ENCODE measurements at regions not wholly inside any gene's neighbourhood (a gene's known extent, or its start where the extent isn't known, plus 50 kb on each side); places are given as distances from the start of the nearest gene placed in this dataset.

DNA sequence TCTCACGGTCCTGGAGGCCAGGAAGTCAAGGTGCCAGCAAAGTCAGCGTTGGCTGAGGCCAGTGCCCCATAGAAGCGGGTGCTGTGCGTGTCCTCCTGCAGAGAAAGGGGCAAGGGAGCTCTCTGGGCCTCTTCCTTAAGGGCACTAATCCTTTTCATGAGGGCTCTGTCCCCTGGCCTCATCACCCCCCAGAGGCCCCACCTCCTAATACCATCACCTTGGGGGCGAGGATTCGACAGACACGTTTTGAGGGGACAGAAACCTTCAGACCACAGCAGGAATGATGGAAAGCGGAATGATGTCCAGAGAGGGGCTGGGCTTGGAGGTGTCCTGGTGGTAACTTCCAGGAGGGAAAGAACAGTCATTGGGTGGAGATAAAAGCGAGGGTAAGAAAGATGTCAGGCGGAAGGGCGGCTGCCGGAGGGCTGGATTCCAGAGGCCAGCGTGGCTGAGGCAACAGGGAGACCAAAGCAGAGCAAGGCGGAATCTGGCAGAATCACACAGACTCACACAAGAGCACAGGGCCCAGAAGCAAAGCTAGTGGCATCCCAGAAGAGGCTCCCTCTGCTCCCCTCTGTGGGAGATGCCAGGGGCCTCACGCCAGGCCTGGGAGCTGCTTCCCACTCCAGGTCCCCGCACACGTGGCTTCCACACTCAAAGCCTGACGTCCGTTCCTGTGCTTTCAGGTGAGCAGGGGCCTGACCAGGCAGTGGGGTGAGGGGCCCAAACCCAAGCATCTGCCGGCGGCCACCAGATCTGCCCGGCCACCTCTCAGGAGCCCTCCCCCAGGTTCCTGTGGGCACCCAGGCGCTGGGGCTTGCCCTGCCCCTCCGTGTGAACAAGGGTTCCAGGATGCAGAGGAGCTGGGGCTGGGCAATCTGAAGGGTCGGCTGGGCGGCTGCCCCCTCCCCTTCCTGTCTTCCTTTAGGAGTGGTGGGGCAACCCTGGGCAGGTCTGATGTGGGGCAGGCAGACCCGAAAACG lies 784.5 kb downstream of the BRD1 start:
- no peak overlapping the region for H3K4me3 ChIP-seq (ENCODE audit: low read depth, low read length)
- TF ChIP-seq, protein P1, sequence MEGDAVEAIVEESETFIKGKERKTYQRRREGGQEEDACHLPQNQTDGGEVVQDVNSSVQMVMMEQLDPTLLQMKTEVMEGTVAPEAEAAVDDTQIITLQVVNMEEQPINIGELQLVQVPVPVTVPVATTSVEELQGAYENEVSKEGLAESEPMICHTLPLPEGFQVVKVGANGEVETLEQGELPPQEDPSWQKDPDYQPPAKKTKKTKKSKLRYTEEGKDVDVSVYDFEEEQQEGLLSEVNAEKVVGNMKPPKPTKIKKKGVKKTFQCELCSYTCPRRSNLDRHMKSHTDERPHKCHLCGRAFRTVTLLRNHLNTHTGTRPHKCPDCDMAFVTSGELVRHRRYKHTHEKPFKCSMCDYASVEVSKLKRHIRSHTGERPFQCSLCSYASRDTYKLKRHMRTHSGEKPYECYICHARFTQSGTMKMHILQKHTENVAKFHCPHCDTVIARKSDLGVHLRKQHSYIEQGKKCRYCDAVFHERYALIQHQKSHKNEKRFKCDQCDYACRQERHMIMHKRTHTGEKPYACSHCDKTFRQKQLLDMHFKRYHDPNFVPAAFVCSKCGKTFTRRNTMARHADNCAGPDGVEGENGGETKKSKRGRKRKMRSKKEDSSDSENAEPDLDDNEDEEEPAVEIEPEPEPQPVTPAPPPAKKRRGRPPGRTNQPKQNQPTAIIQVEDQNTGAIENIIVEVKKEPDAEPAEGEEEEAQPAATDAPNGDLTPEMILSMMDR (conservative IDR thresholded peaks at IDR 0.05; ENCODE audit: low read depth, low read length): no peak
- DNase-seq (ENCODE audit: low read depth): no peak

DNA sequence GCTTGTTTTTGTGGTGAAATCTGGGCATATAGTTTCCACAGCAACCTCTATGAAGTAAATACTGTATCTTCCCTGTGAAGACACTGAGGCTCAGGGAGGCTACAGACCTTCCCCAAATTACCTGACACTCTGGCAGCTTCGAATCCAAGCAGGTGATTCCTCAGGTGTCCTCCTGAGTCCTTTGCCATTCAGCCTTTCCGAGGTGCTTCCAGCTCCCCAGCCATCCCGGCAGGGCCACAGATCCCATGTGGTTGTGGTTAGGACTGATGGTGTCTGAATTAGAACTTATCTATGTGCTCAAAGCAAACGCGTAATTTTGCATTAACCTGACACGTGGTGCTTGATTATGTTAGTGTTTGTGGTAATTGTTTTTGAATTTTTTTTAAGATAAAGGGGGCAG lies 785.6 kb downstream of the BRD1 start:
- H3K4me3 ChIP-seq (ENCODE audit: low read depth, low read length): no peak overlapping the region
- no peak for DNase-seq (ENCODE audit: low read depth)
- TF ChIP-seq, protein P1 (conservative IDR thresholded peaks at IDR 0.05; ENCODE audit: low read depth, low read length): no peak

DNA sequence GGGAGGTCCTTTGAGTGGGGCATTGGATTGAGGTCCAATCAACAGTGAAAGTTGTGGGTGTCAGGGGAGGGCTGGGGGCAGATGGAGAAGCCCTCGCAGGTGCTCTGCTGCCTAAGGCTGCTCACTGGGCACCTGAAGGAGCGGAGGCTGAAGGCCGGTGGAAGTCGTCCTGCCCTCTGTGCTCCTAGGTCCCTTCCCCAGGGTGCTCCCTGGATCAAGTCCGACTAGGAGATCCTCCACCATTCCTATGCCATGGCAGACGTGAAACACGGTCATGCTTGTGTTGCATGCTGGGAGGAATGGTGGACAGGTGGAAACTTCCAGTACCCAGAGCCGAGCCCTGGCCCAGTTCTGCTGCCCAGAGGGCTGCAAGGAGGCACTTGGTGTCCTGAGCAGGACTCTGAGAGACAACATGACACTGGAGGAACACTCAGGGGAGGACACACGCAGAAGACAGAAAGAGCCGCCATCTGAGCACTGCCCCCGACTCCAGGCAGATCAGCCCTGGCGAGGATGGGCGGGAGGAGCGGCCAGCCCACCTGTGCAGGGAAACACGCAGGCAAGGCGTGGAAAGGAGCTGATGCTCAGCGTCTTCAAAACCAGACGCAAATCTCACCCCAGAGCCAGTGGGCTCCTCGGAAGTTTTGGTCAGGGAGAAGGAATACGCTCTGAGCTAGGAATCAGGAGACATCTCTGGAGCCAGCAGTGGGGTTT lies 786.8 kb downstream of the BRD1 start:
- no peak overlapping the region for H3K4me3 ChIP-seq (ENCODE audit: low read depth, low read length)
- TF ChIP-seq, protein P1 (conservative IDR thresholded peaks at IDR 0.05; ENCODE audit: low read depth, low read length): no peak

DNA sequence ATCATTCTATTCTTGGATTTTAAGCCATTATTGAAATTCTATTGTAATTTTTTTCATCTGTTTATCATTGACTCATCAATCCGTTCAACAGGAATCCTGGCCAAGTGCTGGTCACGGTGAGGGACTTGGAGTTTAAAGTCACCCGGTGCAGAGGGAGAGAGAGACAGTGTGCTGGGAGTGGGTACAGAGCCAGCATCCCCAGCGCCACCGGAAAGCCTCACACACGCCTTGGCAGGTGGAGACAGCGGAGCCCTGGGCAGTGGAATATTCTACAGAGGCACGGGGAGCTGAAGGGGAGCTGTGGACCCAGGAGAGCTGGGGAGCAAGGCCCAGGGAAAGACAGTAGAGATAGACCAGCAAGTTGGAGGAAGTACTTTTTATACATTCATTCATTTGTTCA lies 787.6 kb downstream of the BRD1 start:
- TF ChIP-seq, protein P1 (conservative IDR thresholded peaks at IDR 0.05; ENCODE audit: low read depth, low read length): no peak
- H3K4me3 ChIP-seq (ENCODE audit: low read depth, low read length): no peak overlapping the region
- DNase-seq (ENCODE audit: low read depth): no peak

More for the DNA sequence above, 786.8 kb downstream of the BRD1 start:
- DNase-seq (ENCODE audit: low read depth): no peak

DNA sequence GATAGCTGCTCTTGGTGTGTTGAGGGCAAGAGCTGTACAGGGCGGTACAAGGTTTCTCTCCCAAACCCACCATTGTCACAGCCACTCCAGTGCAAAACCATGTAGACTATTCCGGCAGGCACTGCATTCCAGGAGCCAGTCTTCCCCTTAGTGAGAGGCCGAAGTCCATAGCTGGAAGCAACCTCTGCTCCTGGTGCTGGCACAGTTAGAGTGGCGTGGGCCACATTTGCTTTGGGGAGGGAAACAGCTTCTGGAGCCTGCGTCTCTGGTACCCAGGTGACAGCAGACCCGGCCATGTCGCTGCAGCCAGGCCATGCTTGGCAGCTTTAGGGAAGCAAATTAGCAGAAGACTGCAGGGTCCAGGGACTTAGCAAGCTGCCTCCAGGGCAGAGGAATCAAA lies 788.0 kb downstream of the BRD1 start:
- no peak for DNase-seq (ENCODE audit: low read depth)
- no peak overlapping the region for H3K4me3 ChIP-seq (ENCODE audit: low read depth, low read length)
- TF ChIP-seq, protein P1 (conservative IDR thresholded peaks at IDR 0.05; ENCODE audit: low read depth, low read length): no peak

DNA sequence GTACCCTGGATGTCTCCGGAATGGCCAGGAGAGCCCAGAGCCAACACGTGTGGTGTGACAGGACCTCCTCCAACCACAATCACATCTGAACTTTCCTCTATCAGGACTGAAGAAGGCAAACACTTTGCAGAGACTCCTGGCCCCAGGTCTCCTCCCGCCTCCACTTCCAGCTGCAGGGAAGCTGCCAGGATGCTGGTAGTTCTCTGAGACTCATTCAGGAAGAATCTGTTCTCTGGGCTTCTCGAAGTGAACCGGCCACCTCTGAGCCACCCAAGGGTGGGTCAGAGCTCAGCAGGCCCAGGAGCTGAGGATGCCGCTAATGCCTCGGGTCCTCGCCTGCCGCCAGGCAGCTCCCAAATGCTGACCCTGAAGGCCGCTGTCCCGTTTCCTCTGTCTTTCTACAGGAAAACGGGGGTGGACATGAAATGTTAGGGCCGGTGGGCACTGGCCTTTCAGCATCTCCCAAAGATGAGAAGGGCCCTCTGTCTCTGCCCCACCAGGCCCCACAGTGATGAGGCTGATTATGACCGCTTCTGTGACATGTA lies 789.9 kb downstream of the BRD1 start:
- no peak overlapping the region for H3K4me3 ChIP-seq (ENCODE audit: low read depth, low read length)
- no peak for DNase-seq (ENCODE audit: low read depth)
- TF ChIP-seq, protein P1 (conservative IDR thresholded peaks at IDR 0.05; ENCODE audit: low read depth, low read length): no peak
